SU-DHL-6 (cell line): ENCODE measurements at regions not wholly inside any gene's neighbourhood (a gene's known extent, or its start where the extent isn't known, plus 50 kb on each side); places are given as distances from the start of the nearest gene placed in this dataset.

ENCODE experiments used
- H2AFZ ChIP-seq: fragments of 200-600 bp; sonication (generic); 2 replicates; pipeline ENCODE4 v1.6.1; 2014; ENCODE audit warnings: low read depth, mild to moderate bottlenecking, moderate library complexity, mixed read lengths, antibody characterized with exemption, low read length; ENCODE audit not compliant: severe bottlenecking
- H3F3A ChIP-seq: fragments of 200-600 bp; shearing (Covaris generic); 2 replicates; pipeline ENCODE4 v1.6.0; 2016; ENCODE audit warnings: antibody characterized with exemption, mild to moderate bottlenecking; ENCODE audit not compliant: insufficient read depth
- H3K27ac ChIP-seq: fragments of 200-600 bp; sonication (generic); 2 replicates; pipeline ENCODE4 v1.5.1; 2016; ENCODE audit warnings: low read depth, mild to moderate bottlenecking, low read length, moderate library complexity, mixed read lengths
- H3K27me3 ChIP-seq: fragments of 200-600 bp; sonication (generic), shearing (Covaris generic); 2 replicates; pipeline ENCODE4 v1.6.0; 2014; ENCODE audit warnings: mild to moderate bottlenecking, low read length
- H3K36me3 ChIP-seq: fragments of 200-600 bp; sonication (generic); 2 replicates; pipeline ENCODE4 v1.6.1; 2014; ENCODE audit warnings: mild to moderate bottlenecking, low read length, mixed read lengths
- H3K4me2 ChIP-seq: fragments of 300-600, 200-600 bp; shearing (Covaris generic), sonication (generic); 2 replicates; pipeline ENCODE4 v1.6.0; 2014; ENCODE audit warnings: low read length, low read depth, mild to moderate bottlenecking; ENCODE audit not compliant: poor library complexity, severe bottlenecking
- H3K4me3 ChIP-seq: fragments of 200-600 bp; sonication (generic); 2 replicates; pipeline ENCODE4 v1.5.1; 2014; ENCODE audit warnings: antibody characterized with exemption, low read length, mild to moderate bottlenecking, mixed read lengths; ENCODE audit not compliant: insufficient read depth, poor library complexity, severe bottlenecking
- H3K79me2 ChIP-seq: fragments of 200-600 bp; sonication (generic); 2 replicates; pipeline ENCODE4 v1.6.1; 2014; ENCODE audit warnings: mild to moderate bottlenecking, low read length, moderate library complexity; ENCODE audit not compliant: insufficient read depth
- H3K9ac ChIP-seq: fragments of 200-600 bp; sonication (generic); 2 replicates; pipeline ENCODE4 v1.7.0; 2014; ENCODE audit warnings: mild to moderate bottlenecking, low read length
- H3K9me2 ChIP-seq: fragments of 200-600 bp; sonication (generic); replicated peaks from 2 replicates; pipeline ENCODE4 v1.6.1; 2014; ENCODE audit warnings: low read length; ENCODE audit not compliant: insufficient read depth
- H3K9me3 ChIP-seq: fragments of 200-600 bp; sonication (generic); 2 replicates; pipeline ENCODE4 v1.6.1; 2014; ENCODE audit warnings: low read length, mixed read lengths; ENCODE audit not compliant: insufficient read depth
- H4K20me1 ChIP-seq: fragments of 200-600 bp; sonication (generic); 2 replicates; pipeline ENCODE4 v1.6.1; 2014; ENCODE audit warnings: low read depth, mild to moderate bottlenecking, antibody characterized with exemption, low read length, moderate library complexity, mixed read lengths
- CTCF ChIP-seq: fragments of 200-600 bp; sonication (generic); IDR thresholded peaks from one replicate; pipeline ENCODE4 v1.5.1; 2017; ENCODE audit warnings: antibody characterized with exemption, mild to moderate bottlenecking, low read length, moderate library complexity; ENCODE audit not compliant: insufficient read depth, poor library complexity, severe bottlenecking
- EZH2phosphoT487 ChIP-seq: fragments of 200-600 bp; sonication (generic), shearing (Covaris generic); conservative IDR thresholded peaks from 2 replicates; pipeline ENCODE4 v1.6.1; 2018; ENCODE audit warnings: mild to moderate bottlenecking, antibody characterized with exemption, low read length, moderate library complexity, mixed read lengths

GRCh38 chr6:67045076-67045475 lies 1338.0 kb upstream of the EYS start:
- Histone ChIP-seq H3K27ac (no peak overlapping the region), H3K36me3 (no peaks in the 10 kb centered on the region), H3K79me2 (no peaks in the 10 kb centered on the region), H3K9me2 (no peaks in the 10 kb centered on the region), H3F3A (no peaks in the 10 kb centered on the region; the same call in 1 of the 2 replicates), H3K4me2 (no peak overlapping the region), H2AFZ (no peak overlapping the region), H3K4me3 (no peak overlapping the region), H3K9me3 (no peaks in the 10 kb centered on the region), H3K27me3 (no peaks in the 10 kb centered on the region), H3K9ac (no peak overlapping the region), H4K20me1 (no peaks in the 10 kb centered on the region)
- no peak for TF ChIP-seq EZH2phosphoT487
- TF ChIP-seq CTCF = no peak

GRCh38 chr6:67031451-67031850 lies 1324.4 kb upstream of the EYS start:
- no peak overlapping the region for H3K4me3 ChIP-seq
- no peak for TF ChIP-seq EZH2phosphoT487
- TF ChIP-seq CTCF = no peak
- H3K9me3 ChIP-seq = no peaks in the 10 kb centered on the region
- no peaks in the 10 kb centered on the region for H3K27me3 ChIP-seq
- H3K27ac ChIP-seq = no peak overlapping the region
- H3K9me2 ChIP-seq = no peaks in the 10 kb centered on the region
- H2AFZ ChIP-seq = no peak overlapping the region
- no peaks in the 10 kb centered on the region for H3K79me2 ChIP-seq
- H3K4me2 ChIP-seq = no peak overlapping the region
- H4K20me1 ChIP-seq = no peaks in the 10 kb centered on the region
- no peaks in the 10 kb centered on the region for H3K36me3 ChIP-seq
- no peak overlapping the region for H3K9ac ChIP-seq
- no peaks in the 10 kb centered on the region for H3F3A ChIP-seq

- H4K20me1 ChIP-seq = no peaks in the 10 kb centered on the region
- no peak overlapping the region for H3K4me3 ChIP-seq
- TF ChIP-seq CTCF (no peak), EZH2phosphoT487 (no peak)
- no peaks in the 10 kb centered on the region for H3K9me2 ChIP-seq
- no peak overlapping the region for H3K4me2 ChIP-seq
- H3K9me3 ChIP-seq = no peaks in the 10 kb centered on the region
- H3F3A ChIP-seq = no peaks in the 10 kb centered on the region
- H3K79me2 ChIP-seq = no peaks in the 10 kb centered on the region
- no peaks in the 10 kb centered on the region for H3K27me3 ChIP-seq
- no peak overlapping the region for H3K27ac ChIP-seq
- no peak overlapping the region for H2AFZ ChIP-seq
- H3K9ac ChIP-seq = no peak overlapping the region
- H3K36me3 ChIP-seq = no peaks in the 10 kb centered on the region
These were observed 1323.8 kb upstream of the EYS start for GRCh38 chr6:67030861-67031260.
